Gastroesophageal sphincter (tissue), 3 donors: ENCODE measurements at regions not wholly inside any gene's neighbourhood (a gene's known extent, or its start where the extent isn't known, plus 50 kb on each side); places are given as distances from the start of the nearest gene placed in this dataset.

Source experiments
- CTCF ChIP-seq, 4 experiments: fragments of 200-600 bp in 2 of 4; fragments of 450-650 bp in 2 of 4; sonication (generic) in 1 of 4; IDR thresholded peaks; one replicate each; pipeline ENCODE4 v1.5.1; 2017 to 2019; ENCODE audit warnings: antibody characterized with exemption in 4 of 4, mild to moderate bottlenecking in 2 of 4, moderate library complexity in 2 of 4
- EP300 ChIP-seq: sonication (generic); formaldehyde crosslinking; IDR thresholded peaks from one replicate; pipeline ENCODE4 v1.6.1; 2017; ENCODE audit warnings: antibody characterized with exemption, mild to moderate bottlenecking
- POLR2A ChIP-seq, 2 donors: fragments of 450-650 bp; IDR thresholded peaks; one replicate each; pipeline ENCODE4 v1.6.1; 2017; ENCODE audit warnings: antibody characterized with exemption in 2 of 2, mild to moderate bottlenecking in 2 of 2, moderate library complexity in 1 of 2
- POLR2AphosphoS5 ChIP-seq: sonication (generic); formaldehyde crosslinking; IDR thresholded peaks from one replicate; pipeline ENCODE4 v1.6.1; 2017; ENCODE audit warnings: antibody characterized with exemption

GRCh38 chr4:123144616-123145015, 222.2 kb upstream of the NUDT6 start:
- TF ChIP-seq POLR2A (IDR thresholded peaks at IDR 0.05) = no peak
- TF ChIP-seq POLR2AphosphoS5 = no peak
- TF ChIP-seq CTCF (IDR thresholded peaks at IDR 0.05) = no peak
- no peak for TF ChIP-seq EP300
